HG03066 (cell line): ENCODE measurements at regions not wholly inside any gene's neighbourhood (a gene's known extent, or its start where the extent isn't known, plus 50 kb on each side); places are given as distances from the start of the nearest gene placed in this dataset.

Source experiments
- ATAC-seq: cut with Tn5 transposase; IDR thresholded peaks from one replicate; pipeline ENCODE4 v1.9.1; 2021; ENCODE audit warnings: low read depth; ENCODE audit not compliant: unreplicated experiment

GRCh38 chr6:54706844-54707605 is 139.5 kb upstream of the FAM83B start:
- no peak for ATAC-seq

DNA sequence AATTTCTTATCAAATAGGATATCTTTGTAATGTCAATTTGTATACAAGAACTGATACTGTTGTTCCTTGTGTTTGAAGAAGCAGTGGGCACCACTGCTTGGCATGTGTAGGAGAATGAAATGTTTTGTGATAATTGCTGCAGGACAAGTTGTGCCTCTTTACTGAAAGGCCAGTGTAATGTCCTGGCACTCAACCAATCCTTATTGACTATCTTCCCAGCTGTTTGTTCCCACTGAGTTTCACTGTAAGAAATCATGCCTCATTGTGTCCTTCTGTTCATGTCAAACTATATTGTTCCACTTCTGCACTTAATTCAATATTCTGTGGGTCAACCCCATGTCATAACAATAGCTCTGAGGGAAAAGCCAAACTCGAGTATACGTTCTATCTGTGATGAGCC is 136.1 kb upstream of the FAM83B start:
- ATAC-seq: no peak

GRCh38 chr6:54716010-54716409 is 130.6 kb upstream of the FAM83B start:
- no peak for ATAC-seq

DNA sequence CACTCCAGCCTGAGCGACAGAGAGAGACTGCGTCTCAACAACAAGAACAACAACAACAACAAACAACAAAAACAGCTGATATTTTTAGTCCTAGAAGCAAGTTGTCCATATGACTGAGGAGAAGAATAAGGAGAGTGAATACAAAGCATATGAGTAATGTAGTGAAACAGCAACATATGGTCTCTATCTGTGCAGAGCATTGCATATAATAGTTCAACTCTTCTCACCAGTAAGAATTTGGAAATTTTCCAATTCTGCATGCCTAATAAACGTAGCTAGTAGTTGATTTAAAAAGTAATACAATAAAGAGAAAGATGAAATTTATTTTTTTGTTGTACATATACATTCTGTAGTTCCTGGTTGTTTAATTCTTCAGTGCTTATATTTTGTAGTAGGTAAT is 129.7 kb upstream of the FAM83B start:
- no peak for ATAC-seq

DNA sequence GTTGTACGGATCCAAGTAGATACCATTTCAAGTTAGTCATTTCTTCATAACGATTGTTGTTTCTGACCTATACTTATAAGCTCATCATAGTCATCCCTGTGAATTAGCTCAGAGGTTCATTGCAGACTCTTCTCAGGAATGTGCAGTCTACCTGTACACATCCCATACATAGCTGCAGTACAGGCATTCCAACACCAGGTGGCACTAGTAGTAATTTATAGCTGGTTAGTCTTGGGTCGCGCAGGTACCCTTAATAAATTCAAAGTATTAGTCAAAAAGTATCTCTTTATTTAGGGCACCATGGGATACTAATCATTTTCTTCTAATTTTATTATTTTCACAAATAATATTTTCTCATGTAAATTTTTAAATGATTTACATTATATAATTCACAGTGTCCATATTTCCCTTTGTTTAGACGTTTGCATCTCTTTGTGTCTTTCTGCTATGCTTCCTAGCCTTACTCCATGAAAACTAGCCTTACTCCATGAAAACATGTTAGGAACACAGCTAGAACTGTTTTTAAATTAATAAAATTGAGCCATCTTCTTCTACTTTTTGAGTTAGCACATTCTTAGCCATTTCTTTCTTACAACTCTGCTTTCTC is 128.6 kb upstream of the FAM83B start:
- ATAC-seq: peak; percentile 94

GRCh38 chr6:54718541-54719023 is 128.0 kb upstream of the FAM83B start:
- ATAC-seq: no peak

- ATAC-seq: no peak
These were observed 127.4 kb upstream of the FAM83B start for GRCh38 chr6:54719131-54719530.

- ATAC-seq: no peak
These were observed 126.9 kb upstream of the FAM83B start for GRCh38 chr6:54719633-54720032.

GRCh38 chr6:54722328-54722727 is 124.2 kb upstream of the FAM83B start:
- ATAC-seq: no peak

GRCh38 chr6:54729716-54730115 is 116.9 kb upstream of the FAM83B start:
- ATAC-seq: no peak

DNA sequence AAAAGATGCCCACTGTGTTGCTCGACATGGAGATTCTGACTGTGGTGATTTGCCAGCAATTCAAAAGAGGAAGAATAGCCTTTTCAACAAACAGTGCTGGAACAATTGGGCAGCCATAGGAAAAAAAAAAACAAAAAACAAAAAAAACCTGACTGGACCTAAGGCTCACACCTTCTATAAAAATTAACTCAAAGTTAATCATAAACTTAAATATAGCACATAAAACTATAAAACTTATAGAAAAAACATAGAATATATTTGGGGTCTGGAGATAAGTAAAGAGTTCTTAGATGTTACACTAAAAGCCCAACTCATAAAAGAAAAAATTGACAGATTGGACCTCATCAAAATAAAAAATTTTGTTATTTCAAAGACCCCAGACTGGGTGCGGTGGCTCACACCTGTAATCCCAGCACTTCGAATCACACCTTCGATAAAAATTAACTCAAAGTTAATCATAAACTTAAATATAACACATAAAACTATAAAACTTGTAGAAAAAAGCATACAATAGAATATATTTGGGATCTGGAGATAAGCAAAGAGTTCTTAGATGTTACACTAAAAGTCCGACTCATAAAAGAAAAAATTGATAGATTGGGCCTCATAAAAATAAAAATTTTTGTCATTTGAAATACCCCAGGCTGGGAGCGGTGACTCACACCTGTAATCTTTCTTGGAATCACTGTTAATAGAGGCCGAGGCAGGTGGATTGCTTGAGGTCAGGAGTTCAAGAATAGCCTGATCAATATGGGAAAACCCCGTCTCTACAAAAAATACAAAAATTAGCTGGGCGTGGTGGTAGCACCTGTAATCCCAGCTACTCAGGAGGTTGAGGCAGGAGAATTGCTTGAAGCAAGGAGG is 115.6 kb upstream of the FAM83B start:
- ATAC-seq: no peak

GRCh38 chr6:54737247-54737646 is 109.3 kb upstream of the FAM83B start:
- no peak for ATAC-seq

DNA sequence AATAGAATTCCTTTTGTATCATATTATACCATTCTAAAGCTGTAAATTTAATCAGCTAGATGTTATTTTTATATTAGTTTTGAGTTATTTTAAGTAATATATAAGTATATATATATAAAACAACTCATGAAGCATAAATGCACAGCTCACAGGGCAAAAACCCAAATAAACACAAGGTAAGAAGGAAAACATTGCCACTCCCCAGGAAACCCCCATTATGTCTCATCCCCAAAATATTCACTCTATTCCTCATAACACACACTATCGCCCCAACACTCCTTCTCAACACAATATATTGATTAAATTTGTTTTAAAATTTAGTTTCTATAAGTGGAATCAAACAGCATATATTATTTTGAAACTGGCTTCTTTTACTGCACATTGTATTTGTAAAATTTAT is 98.6 kb upstream of the FAM83B start:
- no peak for ATAC-seq

DNA sequence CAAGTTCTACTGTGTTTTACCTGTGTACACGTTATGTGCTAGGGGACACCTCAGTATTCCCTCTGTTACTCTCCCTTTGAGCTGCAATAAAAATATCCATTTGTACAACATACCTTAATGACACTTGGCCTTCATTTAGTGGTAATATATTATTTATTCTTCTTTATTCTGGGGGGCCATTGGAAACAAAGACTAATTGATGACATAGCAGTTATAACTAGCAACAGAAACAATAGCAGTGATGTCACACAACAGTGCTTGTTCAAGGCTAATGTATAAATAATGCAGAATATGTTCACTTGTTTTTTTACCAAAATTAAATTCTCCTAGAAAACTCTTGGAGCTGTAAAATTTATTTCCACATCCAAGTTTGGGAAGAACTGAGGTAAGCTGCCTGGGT is 92.2 kb upstream of the FAM83B start:
- ATAC-seq: no peak

- no peak for ATAC-seq
These were observed 88.2 kb upstream of the FAM83B start for GRCh38 chr6:54758340-54758739.

DNA sequence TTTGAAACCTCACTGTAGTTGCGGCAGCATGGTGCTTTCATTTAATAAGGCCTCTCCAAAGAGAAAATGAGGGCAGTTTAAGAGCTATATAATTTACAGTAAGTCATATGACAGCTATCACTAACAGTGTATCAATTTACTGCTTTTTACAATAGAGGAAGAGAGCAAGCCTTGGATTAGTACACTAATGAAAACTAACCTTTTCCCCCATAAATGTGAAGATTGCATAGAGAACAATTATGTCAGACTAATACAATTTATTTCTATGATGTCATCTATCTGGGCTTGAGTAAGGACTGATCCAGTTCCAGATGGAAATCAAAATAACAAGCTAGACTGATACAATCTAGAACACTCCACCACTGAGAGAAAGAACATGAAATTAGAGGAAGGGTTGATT is 78.1 kb upstream of the FAM83B start:
- no peak for ATAC-seq

DNA sequence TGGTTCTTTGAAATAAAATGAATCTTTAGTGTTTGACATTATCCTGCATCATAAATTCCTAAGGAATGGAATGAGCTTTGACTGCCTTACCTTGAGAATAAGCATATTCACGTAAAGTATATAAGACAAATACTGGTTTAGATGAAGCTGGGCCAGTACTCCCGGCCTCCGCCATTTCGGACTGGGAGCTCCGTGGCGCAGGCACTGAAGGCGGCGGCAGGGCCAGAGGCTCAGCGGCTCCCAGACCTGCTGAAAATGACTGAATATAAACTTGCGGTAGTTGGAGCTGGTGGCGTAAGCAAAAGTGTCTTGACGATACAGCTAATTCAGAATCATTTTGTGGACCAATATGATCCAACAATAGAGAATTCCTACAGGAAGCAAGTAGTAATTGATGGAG is 76.2 kb upstream of the FAM83B start:
- no peak for ATAC-seq

DNA sequence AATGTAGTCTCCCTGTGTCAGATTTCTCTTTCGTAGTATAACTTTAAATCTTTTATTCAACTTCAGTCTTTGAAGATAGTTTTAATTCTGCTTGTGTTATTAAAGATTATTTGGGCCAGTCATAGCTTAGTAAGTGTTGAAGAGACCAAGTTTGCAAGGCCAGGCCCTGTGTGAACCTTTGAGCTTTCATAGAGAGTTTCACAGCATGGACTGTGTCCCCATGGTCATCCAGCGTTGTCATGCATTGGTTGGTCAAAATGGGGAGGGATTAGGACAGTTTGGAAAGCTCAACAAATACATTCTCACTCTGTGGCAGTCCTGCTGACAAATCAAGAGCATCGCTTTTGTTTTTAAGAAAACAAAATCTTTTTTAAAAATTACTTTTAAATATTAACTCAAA is 74.6 kb upstream of the FAM83B start:
- no peak for ATAC-seq

DNA sequence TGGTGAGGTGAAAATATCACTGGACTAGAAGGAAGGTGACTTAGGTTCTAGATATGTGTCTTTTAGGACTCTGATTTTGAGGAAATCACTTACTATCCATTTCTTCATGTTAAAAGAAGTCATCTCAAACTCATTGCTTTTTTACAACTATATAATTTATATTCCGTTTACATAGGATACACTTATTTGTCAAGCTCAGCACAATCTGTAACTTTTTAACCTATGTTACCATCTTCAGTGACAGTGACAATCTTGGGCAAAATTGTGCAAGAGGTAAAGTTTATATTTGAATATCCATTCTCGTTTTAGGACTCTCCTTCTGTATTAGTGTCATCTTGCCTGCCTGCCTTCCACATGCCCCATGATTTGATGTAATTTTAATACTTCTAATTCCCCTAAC is 74.0 kb upstream of the FAM83B start:
- ATAC-seq: no peak

DNA sequence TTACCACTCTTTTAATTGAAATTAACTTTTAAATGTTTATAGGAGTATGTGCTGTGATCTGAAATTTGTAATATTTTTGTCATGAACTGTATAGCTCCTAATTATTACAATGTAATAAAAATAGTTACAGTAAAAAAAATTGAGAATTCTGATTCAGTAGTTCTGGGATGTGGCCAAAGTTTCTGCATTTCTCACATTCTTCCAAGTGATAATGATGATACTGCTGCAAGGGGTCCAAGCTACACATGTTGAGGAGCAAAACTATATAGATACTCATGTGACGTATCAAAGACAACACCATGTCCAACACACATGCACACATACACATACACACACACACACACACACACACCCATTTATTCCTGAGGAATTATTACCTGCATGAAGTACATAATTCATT is 71.0 kb upstream of the FAM83B start:
- no peak for ATAC-seq

- no peak for ATAC-seq
These were observed 69.7 kb upstream of the FAM83B start for GRCh38 chr6:54776891-54777290.
